ENCODE measurements at regions not wholly inside any gene's neighbourhood (a gene's known extent, or its start where the extent isn't known, plus 50 kb on each side); places are given as distances from the start of the nearest gene placed in this dataset.

GRCh38 chr12:91993287-91994017 is 152.2 kb downstream of the BTG1 start:
- no peak for TF ChIP-seq CTCF (IDR thresholded peaks at IDR 0.05; ENCODE audit: borderline replicate concordance, extremely low read depth, low read length, poor library complexity, severe bottlenecking)
- no peak for TF ChIP-seq EZH2 (IDR thresholded peaks at IDR 0.05; ENCODE audit: borderline replicate concordance, low read depth, low read length, severe bottlenecking)
